T47D (cell line): ENCODE measurements at regions not wholly inside any gene's neighbourhood (a gene's known extent, or its start where the extent isn't known, plus 50 kb on each side); places are given as distances from the start of the nearest gene placed in this dataset.
"Not testable (repeated sequence)": the region's sequence is repeated elsewhere in the genome, so short reads cannot be mapped to it uniquely, and the experiment has no call there.

Experiments used
- DNase-seq, 2 experiments: peaks; one replicate each; pipeline versions ENCODE4 v3.0.0 to v3.0.0-alpha.2; 2011 to 2012; ENCODE audit warnings: low read depth in 1 of 2, low spot score in 1 of 2
- JUND ChIP-seq: IDR thresholded peaks from 2 replicates; pipeline ENCODE4 v1.6.1; 2012; ENCODE audit warnings: low read depth
- in situ Hi-C: cut with HindIII; loops from 2 replicates; pipeline ENCODE4 v1.10.0; 2016; ENCODE audit warnings: low sequenced_read_pairs, low pct_unique_long_range_greater_than_20kb

DNA sequence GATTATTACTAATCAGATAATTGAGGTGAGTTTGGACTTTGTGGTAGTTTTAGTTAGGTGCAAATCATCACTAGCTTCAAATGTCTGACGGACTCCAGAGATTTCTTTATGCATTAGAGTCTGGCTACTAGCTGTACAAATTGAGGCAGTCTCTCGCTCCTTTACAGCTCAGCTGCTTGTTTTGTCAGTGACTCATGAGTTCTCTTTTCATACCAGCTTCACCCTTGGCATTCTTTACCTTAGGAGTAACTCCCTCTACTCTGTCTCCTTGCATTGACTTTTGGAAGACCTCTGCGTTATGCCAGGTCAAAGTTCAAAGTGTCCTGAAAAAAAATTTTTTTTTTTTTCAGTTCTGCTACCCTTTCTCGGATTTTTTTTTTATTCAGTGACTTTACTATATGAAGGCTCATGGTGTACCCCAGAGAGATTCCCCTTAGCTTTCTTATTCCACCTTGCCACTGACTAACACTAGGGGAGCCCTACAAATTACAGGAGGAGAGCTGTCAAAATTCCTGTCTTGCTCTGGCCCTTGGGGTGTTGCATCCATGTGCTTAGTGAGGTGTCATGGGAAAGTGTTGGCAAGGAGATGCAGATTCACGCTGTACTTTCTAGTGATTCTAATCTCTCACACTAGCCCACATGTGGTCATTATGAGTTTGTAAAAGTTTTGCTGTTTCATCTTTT, 576.6 kb downstream of the ADGRL2 start:
- no peak for DNase-seq
- in situ Hi-C loops: no loop called here
- TF ChIP-seq JUND: no peak

GRCh38 chr1:82373710-82374109, 573.0 kb downstream of the ADGRL2 start:
- TF ChIP-seq JUND: no peak
- in situ Hi-C loops: no loop called here

GRCh38 chr1:82371844-82372498, 571.2 kb downstream of the ADGRL2 start:
- TF ChIP-seq JUND: no peak
- in situ Hi-C loops: no loop called here
- DNase-seq: no peak

More at GRCh38 chr1:82373710-82374109, 573.0 kb downstream of the ADGRL2 start:
- DNase-seq: no peak

DNA sequence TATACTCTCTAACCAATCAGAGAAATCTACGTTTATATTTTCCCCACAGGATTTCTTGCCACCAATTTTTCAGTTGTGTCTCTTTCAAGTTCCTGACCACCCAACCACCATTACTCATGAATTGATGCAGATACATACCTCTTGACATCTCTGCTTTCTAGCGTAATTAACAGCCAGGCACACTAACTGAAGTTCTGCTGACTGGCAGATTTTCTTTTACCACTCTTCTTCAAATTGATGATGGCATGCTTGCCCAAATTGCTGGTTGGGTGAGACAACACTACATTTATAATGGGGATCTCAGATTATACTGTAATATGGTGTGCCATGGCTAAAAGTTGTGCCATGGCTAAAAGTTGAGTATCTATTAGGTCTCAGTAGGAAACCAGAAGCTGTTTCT, 566.7 kb downstream of the ADGRL2 start:
- no peak for TF ChIP-seq JUND
- in situ Hi-C loops: no loop called here
- DNase-seq: no peak

DNA sequence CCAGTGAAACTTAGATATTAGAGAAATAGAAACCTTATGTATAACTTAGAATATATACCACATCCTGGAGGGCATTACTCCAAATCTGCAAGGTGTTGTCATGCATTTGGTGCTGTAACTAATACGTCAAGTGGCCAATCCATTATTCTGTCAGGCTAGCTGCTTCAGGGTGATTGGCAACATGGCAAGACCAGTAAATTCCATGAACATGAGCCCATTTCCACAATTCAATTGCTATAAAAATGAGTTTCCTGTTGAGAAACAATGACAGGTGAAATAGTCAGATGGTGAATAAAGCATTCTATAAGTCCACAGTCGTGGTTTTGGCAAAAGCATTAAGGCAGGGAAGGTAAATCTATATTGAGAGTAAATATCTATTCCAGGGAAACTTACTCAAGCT, 566.0 kb downstream of the ADGRL2 start:
- no peak for TF ChIP-seq JUND
- in situ Hi-C loops: no loop called here

GRCh38 chr1:82359541-82359940, 558.8 kb downstream of the ADGRL2 start:
- in situ Hi-C loops, DNase-seq: not testable (repeated sequence)

More for the DNA sequence above, 566.0 kb downstream of the ADGRL2 start:
- no peak for DNase-seq

GRCh38 chr1:82358706-82359105, 558.0 kb downstream of the ADGRL2 start:
- DNase-seq, in situ Hi-C loops: not testable (repeated sequence)

DNA sequence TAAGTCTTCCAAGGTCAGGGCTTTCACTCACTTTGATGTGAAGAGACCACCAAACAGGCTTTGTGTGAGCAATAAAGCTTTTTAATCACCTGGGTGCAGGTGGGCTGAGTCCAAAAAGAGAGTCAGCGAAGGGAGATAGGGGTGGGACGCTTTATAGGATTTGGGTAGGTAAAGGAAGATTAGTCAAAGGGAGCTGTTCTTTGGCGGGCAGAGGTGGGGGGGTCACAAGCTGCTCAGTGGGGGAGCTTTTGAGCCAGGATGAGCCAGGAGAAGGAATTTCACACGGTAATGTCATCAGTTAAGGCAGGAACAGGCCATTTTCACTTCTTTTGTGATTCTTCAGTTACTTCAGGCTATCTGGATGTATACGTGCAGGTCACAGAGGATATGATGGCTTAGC, 553.8 kb downstream of the ADGRL2 start:
- in situ Hi-C loops, DNase-seq: not testable (repeated sequence)

DNA sequence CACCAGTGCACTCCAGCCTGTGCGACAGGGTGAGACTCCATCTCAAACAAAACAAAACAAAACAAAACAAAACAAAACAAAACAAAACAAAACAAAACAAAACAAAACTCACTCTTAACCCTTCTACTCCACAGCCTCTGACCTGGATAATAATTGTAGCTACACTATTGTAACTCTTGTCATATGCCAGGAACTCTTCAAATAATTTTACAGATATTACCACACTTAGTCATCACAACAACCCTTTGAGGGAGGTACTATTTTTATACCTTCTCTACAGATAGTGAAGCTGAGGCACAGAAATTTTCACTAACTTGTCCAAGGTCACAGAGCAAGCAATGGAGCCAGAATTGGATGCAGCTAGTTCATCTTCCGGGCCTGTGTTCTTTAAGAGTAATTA, 547.8 kb downstream of the ADGRL2 start:
- no peak for TF ChIP-seq JUND
- in situ Hi-C loops: no loop called here
- DNase-seq: no peak

- no peak for DNase-seq
- no peak for TF ChIP-seq JUND
- in situ Hi-C loops: no loop called here
These were observed 545.4 kb downstream of the ADGRL2 start for GRCh38 chr1:82346141-82346540.

DNA sequence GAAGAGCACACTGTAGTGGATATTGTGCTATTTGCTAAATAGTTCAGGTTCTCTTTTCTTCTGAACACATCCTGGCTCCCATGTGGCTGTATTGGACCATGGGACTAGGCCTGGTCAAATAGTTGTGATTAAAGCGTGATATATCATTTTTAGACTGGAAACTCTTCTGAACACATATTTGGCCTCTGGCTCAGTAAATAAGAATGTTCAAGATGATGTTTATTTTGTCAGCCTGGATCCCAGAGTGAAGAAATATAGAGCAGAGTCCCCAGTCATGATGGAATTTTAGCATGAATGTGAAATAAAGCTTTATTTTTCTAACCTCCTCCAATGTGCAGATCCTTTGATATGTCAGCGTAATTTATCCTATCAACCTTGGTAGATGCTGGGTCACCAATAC, 542.6 kb downstream of the ADGRL2 start:
- in situ Hi-C loops: no loop called here
- no peak for TF ChIP-seq JUND
- DNase-seq: no peak

- in situ Hi-C loops: no loop called here
- TF ChIP-seq JUND: no peak
- DNase-seq: no peak
These were observed 536.9 kb downstream of the ADGRL2 start for GRCh38 chr1:82337635-82338034.

DNA sequence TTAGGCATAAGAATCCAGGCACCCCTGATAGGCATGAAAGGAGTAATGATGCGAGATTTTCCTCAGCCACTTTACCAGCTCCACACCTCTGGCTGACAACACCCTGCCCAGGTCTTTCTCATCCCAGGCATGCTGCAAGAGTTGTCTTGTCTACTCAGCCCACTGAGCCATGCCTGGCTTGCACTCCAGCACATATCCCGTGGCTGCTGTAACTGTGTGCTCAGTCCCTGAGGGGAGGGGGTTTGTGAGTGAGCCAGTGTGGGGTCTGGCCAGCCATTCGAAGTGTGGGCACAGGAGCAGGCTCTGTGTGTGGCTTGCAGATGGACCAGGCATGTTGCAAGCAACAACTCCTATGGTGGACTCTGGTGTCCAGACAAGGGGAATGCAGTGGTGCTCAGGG, 529.6 kb downstream of the ADGRL2 start:
- in situ Hi-C loops: no loop called here
- no peak for DNase-seq
- no peak for TF ChIP-seq JUND

GRCh38 chr1:82329226-82329625, 528.5 kb downstream of the ADGRL2 start:
- no peak for DNase-seq
- no peak for TF ChIP-seq JUND
- in situ Hi-C loops: no loop called here
